Thyroid gland (tissue), 4 donors: ENCODE measurements at regions not wholly inside any gene's neighbourhood (a gene's known extent, or its start where the extent isn't known, plus 50 kb on each side); places are given as distances from the start of the nearest gene placed in this dataset.

Experiments used
- CTCF ChIP-seq, 6 experiments: fragments of 200-600 bp in 3 of 6; fragments of 450-650 bp in 3 of 6; sonication (generic) in 3 of 6; IDR thresholded peaks; one replicate each; pipeline ENCODE4 v1.5.1; 2016 to 2019; ENCODE audit warnings: antibody characterized with exemption in 6 of 6, mild to moderate bottlenecking in 2 of 6, inconsistent platforms in 1 of 6, moderate library complexity in 1 of 6
- POLR2A ChIP-seq, 2 donors: fragments of 450-650 bp; IDR thresholded peaks; one replicate each; pipeline ENCODE4 v1.6.1; 2017; ENCODE audit warnings: antibody characterized with exemption in 2 of 2, mild to moderate bottlenecking in 2 of 2, moderate library complexity in 1 of 2

GRCh38 chr6:74420221-74420620 is 724.2 kb downstream of the CD109 start:
- TF ChIP-seq CTCF (IDR thresholded peaks at IDR 0.05) (no peak), POLR2A (IDR thresholded peaks at IDR 0.05) (no peak)
